Endothelial cell of umbilical vein (primary cell): ENCODE measurements at regions not wholly inside any gene's neighbourhood (a gene's known extent, or its start where the extent isn't known, plus 50 kb on each side); places are given as distances from the start of the nearest gene placed in this dataset.

Experiments
- EZH2 ChIP-seq: IDR thresholded peaks from 2 replicates; pipeline ENCODE4 v1.6.1; 2012; ENCODE audit warnings: borderline replicate concordance, low read depth, mild to moderate bottlenecking, moderate library complexity, low read length, inconsistent platforms; ENCODE audit not compliant: severe bottlenecking
- FOS ChIP-seq: IDR thresholded peaks from 2 replicates; pipeline ENCODE4 v1.6.1; 2011; ENCODE audit warnings: mild to moderate bottlenecking, low read length, moderate library complexity, borderline replicate concordance; ENCODE audit not compliant: insufficient read depth
- JUN ChIP-seq: IDR thresholded peaks from 2 replicates; pipeline ENCODE4 v1.6.1; 2011; ENCODE audit warnings: borderline replicate concordance, low read depth; ENCODE audit not compliant: insufficient read length, insufficient read depth
- MYC ChIP-seq: IDR thresholded peaks from one replicate; pipeline ENCODE4 v1.6.1; 2011; ENCODE audit warnings: mild to moderate bottlenecking, low read depth, low read length
- POLR2A ChIP-seq: IDR thresholded peaks from 2 replicates; pipeline ENCODE4 v1.6.1; 2012; ENCODE audit warnings: low read depth, mild to moderate bottlenecking, control low read depth, low read length
- POLR2AphosphoS5 ChIP-seq: IDR thresholded peaks from 2 replicates; pipeline ENCODE4 v1.6.1; 2012; ENCODE audit warnings: low read depth, mild to moderate bottlenecking, control low read depth, low read length, moderate library complexity; ENCODE audit not compliant: insufficient read depth
- TF ChIP-seq, protein P1 (sequence below), 2 donors: IDR thresholded peaks; 1 replicate in 1 of 2; 2 replicates in 1 of 2; pipeline ENCODE4 v1.5.1; 2011; ENCODE audit warnings: low read length in 2 of 2, mild to moderate bottlenecking in 2 of 2, moderate library complexity in 2 of 2, control low read depth in 1 of 2, inconsistent platforms in 1 of 2, low read depth in 1 of 2; ENCODE audit not compliant: insufficient read depth in 1 of 2; ENCODE audit errors: extremely low read depth in 1 of 2
- TF ChIP-seq, protein P2 (sequence below): IDR thresholded peaks from 2 replicates; pipeline ENCODE4 v1.6.1; 2011; ENCODE audit not compliant: insufficient read depth, insufficient read length

GRCh38 chrX:145654486-145654885, 163.1 kb upstream of the SLITRK2 start:
- TF ChIP-seq, protein P1, sequence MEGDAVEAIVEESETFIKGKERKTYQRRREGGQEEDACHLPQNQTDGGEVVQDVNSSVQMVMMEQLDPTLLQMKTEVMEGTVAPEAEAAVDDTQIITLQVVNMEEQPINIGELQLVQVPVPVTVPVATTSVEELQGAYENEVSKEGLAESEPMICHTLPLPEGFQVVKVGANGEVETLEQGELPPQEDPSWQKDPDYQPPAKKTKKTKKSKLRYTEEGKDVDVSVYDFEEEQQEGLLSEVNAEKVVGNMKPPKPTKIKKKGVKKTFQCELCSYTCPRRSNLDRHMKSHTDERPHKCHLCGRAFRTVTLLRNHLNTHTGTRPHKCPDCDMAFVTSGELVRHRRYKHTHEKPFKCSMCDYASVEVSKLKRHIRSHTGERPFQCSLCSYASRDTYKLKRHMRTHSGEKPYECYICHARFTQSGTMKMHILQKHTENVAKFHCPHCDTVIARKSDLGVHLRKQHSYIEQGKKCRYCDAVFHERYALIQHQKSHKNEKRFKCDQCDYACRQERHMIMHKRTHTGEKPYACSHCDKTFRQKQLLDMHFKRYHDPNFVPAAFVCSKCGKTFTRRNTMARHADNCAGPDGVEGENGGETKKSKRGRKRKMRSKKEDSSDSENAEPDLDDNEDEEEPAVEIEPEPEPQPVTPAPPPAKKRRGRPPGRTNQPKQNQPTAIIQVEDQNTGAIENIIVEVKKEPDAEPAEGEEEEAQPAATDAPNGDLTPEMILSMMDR (IDR thresholded peaks at IDR 0.05; ENCODE audit: extremely low read depth in 1 of 2, insufficient read depth in 1 of 2, low read depth in 1 of 2, low read length in 2 of 2) = no peak
- TF ChIP-seq EZH2 (no peak), MYC (no peak), POLR2AphosphoS5 (no peak), POLR2A (no peak), JUN (no peak), FOS (no peak)
- TF ChIP-seq, protein P2, sequence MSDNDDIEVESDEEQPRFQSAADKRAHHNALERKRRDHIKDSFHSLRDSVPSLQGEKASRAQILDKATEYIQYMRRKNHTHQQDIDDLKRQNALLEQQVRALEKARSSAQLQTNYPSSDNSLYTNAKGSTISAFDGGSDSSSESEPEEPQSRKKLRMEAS = no peak
